Activated naive CD4-positive, alpha-beta T cell treated with anti-CD3 and anti-CD28 coated beads, Interleukin-2, amount 50 U/mL, for 72 hours (primary cell): ENCODE measurements at regions not wholly inside any gene's neighbourhood (a gene's known extent, or its start where the extent isn't known, plus 50 kb on each side); places are given as distances from the start of the nearest gene placed in this dataset.
"Not testable (repeated sequence)": the region's sequence is repeated elsewhere in the genome, so short reads cannot be mapped to it uniquely, and the experiment has no call there.

Experiments
- ATAC-seq, 2 donors: fragments of 150-1000 bp; cut with Tn5 transposase; 2 replicates each; pipeline ENCODE4 v1.10.0; 2021; ENCODE audit warnings: mild to moderate bottlenecking in 2 of 2, moderate library complexity in 2 of 2
- DNase-seq, 2 donors: peaks; one replicate each; pipeline ENCODE4 v3.0.0; 2021 to 2022; ENCODE audit warnings: low spot score in 2 of 2
- H3K27ac Mint-ChIP-seq, 2 donors: one replicate each; pipeline ENCODE4 v1.8.0; 2022; ENCODE audit warnings: mild to moderate bottlenecking in 2 of 2, mixed read lengths in 2 of 2
- H3K36me3 Mint-ChIP-seq, 2 donors: one replicate each; pipeline ENCODE4 v1.8.0; 2022; ENCODE audit warnings: mixed read lengths in 2 of 2
- H3K9me3 Mint-ChIP-seq, 2 donors: one replicate each; pipeline ENCODE4 v1.8.0; 2022; ENCODE audit warnings: mixed read lengths in 2 of 2

- peaks cover 0 to 10% of the 10 kb centered on the region in 2 donors for H3K36me3 Mint-ChIP-seq
- H3K27ac Mint-ChIP-seq: peak overlapping the region in 1 of 2 donors; percentile 37
- peak in 1 of 2 donors; percentile 45 for DNase-seq
- peaks cover 0 to 5% of the 10 kb centered on the region in 2 donors for H3K9me3 Mint-ChIP-seq
- no peak for ATAC-seq
Observed at GRCh38 chr6:169859978-169860703, 108.7 kb downstream of the ERMARD start.

- DNase-seq (peak in 1 of 2 donors; percentile 25), ATAC-seq (no peak)
- H3K36me3 Mint-ChIP-seq: peaks cover 0 to 10% of the 10 kb centered on the region in 2 donors
- no peak overlapping the region for H3K27ac Mint-ChIP-seq
- peaks cover 0 to 5% of the 10 kb centered on the region in 2 donors for H3K9me3 Mint-ChIP-seq
Observed at GRCh38 chr6:169859401-169859977, 108.1 kb downstream of the ERMARD start.

- Mint-ChIP-seq H3K9me3 (peaks cover 0 to 5% of the 10 kb centered on the region in 2 donors), H3K36me3 (peaks cover 0 to 10% of the 10 kb centered on the region in 2 donors), H3K27ac (no peak overlapping the region)
- DNase-seq (no peak), ATAC-seq (no peak)
Observed at GRCh38 chr6:169858935-169859351, 107.5 kb downstream of the ERMARD start.

GRCh38 chr6:169858293-169858934 lies 107.0 kb downstream of the ERMARD start:
- no peak for DNase-seq
- H3K36me3 Mint-ChIP-seq: peaks cover 0 to 10% of the 10 kb centered on the region in 2 donors

GRCh38 chr6:169857343-169858292 lies 106.2 kb downstream of the ERMARD start:
- H3K9me3 Mint-ChIP-seq: peaks cover 6% of the 10 kb centered on the region in 2 donors
- H3K27ac Mint-ChIP-seq: no peak overlapping the region
- DNase-seq: no peak
- ATAC-seq: no peak
- H3K36me3 Mint-ChIP-seq: peaks cover 0 to 10% of the 10 kb centered on the region in 2 donors

More at GRCh38 chr6:169858293-169858934, 107.0 kb downstream of the ERMARD start:
- Mint-ChIP-seq H3K9me3 (peaks cover 0 to under 1% of the 10 kb centered on the region in 2 donors), H3K27ac (no peak overlapping the region)
- ATAC-seq: no peak

GRCh38 chr6:169856442-169857342 lies 105.3 kb downstream of the ERMARD start:
- not testable (repeated sequence) for H3K9me3 Mint-ChIP-seq, H3K36me3 Mint-ChIP-seq, DNase-seq, ATAC-seq
- H3K27ac Mint-ChIP-seq: peak overlapping the region in 1 of 2 donors; percentile 52

- ATAC-seq (no peak), DNase-seq (no peak)
- peaks cover 0 to 10% of the 10 kb centered on the region in 2 donors for H3K36me3 Mint-ChIP-seq
- H3K27ac Mint-ChIP-seq: no peak overlapping the region
- H3K9me3 Mint-ChIP-seq: peaks cover 6% of the 10 kb centered on the region in 2 donors
Observed at GRCh38 chr6:169854813-169855212, 103.4 kb downstream of the ERMARD start.

GRCh38 chr6:169854083-169854725 lies 102.8 kb downstream of the ERMARD start:
- peaks cover 6% of the 10 kb centered on the region in 2 donors for H3K9me3 Mint-ChIP-seq
- peaks cover 0 to 10% of the 10 kb centered on the region in 2 donors for H3K36me3 Mint-ChIP-seq
- ATAC-seq: no peak
- DNase-seq: no peak
- H3K27ac Mint-ChIP-seq: no peak overlapping the region

GRCh38 chr6:169853196-169854082 lies 102.0 kb downstream of the ERMARD start:
- ATAC-seq (no peak), DNase-seq (no peak)
- Mint-ChIP-seq H3K27ac (no peak overlapping the region), H3K36me3 (peaks cover 0 to 10% of the 10 kb centered on the region in 2 donors), H3K9me3 (peaks cover 6% of the 10 kb centered on the region in 2 donors)

- Mint-ChIP-seq H3K36me3 (peaks cover 0 to 6% of the 10 kb centered on the region in 2 donors), H3K27ac (no peak overlapping the region), H3K9me3 (peaks cover 6% of the 10 kb centered on the region in 2 donors)
- DNase-seq (no peak), ATAC-seq (no peak)
Observed at GRCh38 chr6:169852504-169853195, 101.2 kb downstream of the ERMARD start.

GRCh38 chr6:169851641-169852503 lies 100.5 kb downstream of the ERMARD start:
- ATAC-seq (no peak), DNase-seq (peak in 1 of 2 donors; percentile 37)
- Mint-ChIP-seq H3K9me3 (peaks cover 6% of the 10 kb centered on the region in 2 donors), H3K27ac (no peak overlapping the region), H3K36me3 (no peaks in the 10 kb centered on the region)

- H3K27ac Mint-ChIP-seq: no peak overlapping the region
Observed at GRCh38 chr6:169850746-169851145, 99.3 kb downstream of the ERMARD start.

GRCh38 chr6:169850154-169850553 lies 98.7 kb downstream of the ERMARD start:
- H3K9me3 Mint-ChIP-seq: peaks cover 6% of the 10 kb centered on the region in 2 donors
- no peak overlapping the region for H3K27ac Mint-ChIP-seq
- ATAC-seq (no peak), DNase-seq (no peak)
- no peaks in the 10 kb centered on the region for H3K36me3 Mint-ChIP-seq

More at GRCh38 chr6:169850746-169851145, 99.3 kb downstream of the ERMARD start:
- DNase-seq (peak in 1 of 2 donors; percentile 34), ATAC-seq (no peak)
- peaks cover 6% of the 10 kb centered on the region in 2 donors for H3K9me3 Mint-ChIP-seq
- H3K36me3 Mint-ChIP-seq: no peaks in the 10 kb centered on the region
